Dendritic cell treated with granulocyte-macrophage colony-stimulating factor and Interleukin-4, amounts not matched to agents 40 ng/mL and 50 ng/mL, for 4 days (primary cell): ENCODE measurements at regions not wholly inside any gene's neighbourhood (a gene's known extent, or its start where the extent isn't known, plus 50 kb on each side); places are given as distances from the start of the nearest gene placed in this dataset.

Experiments used
- H3K27ac Mint-ChIP-seq: one replicate; pipeline ENCODE4 v1.8.0; 2022; ENCODE audit warnings: mild to moderate bottlenecking, mixed read lengths
- H3K27me3 Mint-ChIP-seq: one replicate; pipeline ENCODE4 v1.8.0; 2022; ENCODE audit warnings: mild to moderate bottlenecking, mixed read lengths
- H3K36me3 Mint-ChIP-seq: one replicate; pipeline ENCODE4 v1.8.0; 2022; ENCODE audit warnings: low read depth, mixed read lengths
- H3K4me1 Mint-ChIP-seq: one replicate; pipeline ENCODE4 v1.8.0; 2022; ENCODE audit warnings: low read depth, mixed read lengths
- H3K4me3 Mint-ChIP-seq: one replicate; pipeline ENCODE4 v1.8.0; 2022; ENCODE audit warnings: mild to moderate bottlenecking, moderate library complexity, mixed read lengths
- H3K9me3 Mint-ChIP-seq: one replicate; pipeline ENCODE4 v1.8.0; 2022; ENCODE audit warnings: mixed read lengths
- intact Hi-C: fragments of 100-400 bp; cut with micrococcal nuclease; formaldehyde crosslinking; loops from one replicate; pipeline ENCODE4 v1.15.0; 2022

- H3K27ac Mint-ChIP-seq: no peak overlapping the region
- H3K27me3 Mint-ChIP-seq: no peaks in the 10 kb centered on the region
- H3K4me3 Mint-ChIP-seq: no peak overlapping the region
- intact Hi-C loops: no loop called here
- no peaks in the 10 kb centered on the region for H3K4me1 Mint-ChIP-seq
- no peaks in the 10 kb centered on the region for H3K36me3 Mint-ChIP-seq
- H3K9me3 Mint-ChIP-seq: no peaks in the 10 kb centered on the region
These were observed 368.1 kb upstream of the MARCKS start for GRCh38 chr6:113488812-113489685.

GRCh38 chr6:113489952-113490746, 367.0 kb upstream of the MARCKS start:
- Mint-ChIP-seq H3K4me1 (no peaks in the 10 kb centered on the region), H3K27me3 (no peaks in the 10 kb centered on the region), H3K36me3 (no peaks in the 10 kb centered on the region), H3K9me3 (no peaks in the 10 kb centered on the region), H3K27ac (no peak overlapping the region), H3K4me3 (no peak overlapping the region)
- intact Hi-C loops: no loop called here

GRCh38 chr6:113491376-113491775, 365.8 kb upstream of the MARCKS start:
- intact Hi-C loops: no loop called here
- no peak overlapping the region for H3K4me3 Mint-ChIP-seq
- H3K27ac Mint-ChIP-seq: no peak overlapping the region
- no peaks in the 10 kb centered on the region for H3K36me3 Mint-ChIP-seq
- H3K4me1 Mint-ChIP-seq: no peaks in the 10 kb centered on the region
- no peaks in the 10 kb centered on the region for H3K9me3 Mint-ChIP-seq
- no peaks in the 10 kb centered on the region for H3K27me3 Mint-ChIP-seq

- Mint-ChIP-seq H3K9me3 (no peaks in the 10 kb centered on the region), H3K27ac (no peak overlapping the region), H3K4me3 (no peak overlapping the region), H3K27me3 (no peaks in the 10 kb centered on the region), H3K36me3 (no peaks in the 10 kb centered on the region), H3K4me1 (no peaks in the 10 kb centered on the region)
- intact Hi-C loops: no loop called here
These were observed 363.2 kb upstream of the MARCKS start for GRCh38 chr6:113493991-113494390.

GRCh38 chr6:113495521-113495920, 361.6 kb upstream of the MARCKS start:
- Mint-ChIP-seq H3K4me3 (no peak overlapping the region), H3K36me3 (no peaks in the 10 kb centered on the region), H3K9me3 (no peaks in the 10 kb centered on the region), H3K27ac (no peak overlapping the region), H3K4me1 (peaks cover 5% of the 10 kb centered on the region), H3K27me3 (no peaks in the 10 kb centered on the region)
- intact Hi-C loops: no loop called here

GRCh38 chr6:113496166-113496565, 361.0 kb upstream of the MARCKS start:
- intact Hi-C loops: no loop called here
- H3K4me1 Mint-ChIP-seq: peaks cover 5% of the 10 kb centered on the region
- no peaks in the 10 kb centered on the region for H3K9me3 Mint-ChIP-seq
- no peaks in the 10 kb centered on the region for H3K27me3 Mint-ChIP-seq
- H3K4me3 Mint-ChIP-seq: no peak overlapping the region
- H3K27ac Mint-ChIP-seq: no peak overlapping the region
- H3K36me3 Mint-ChIP-seq: no peaks in the 10 kb centered on the region

GRCh38 chr6:113500221-113500620, 356.9 kb upstream of the MARCKS start:
- Mint-ChIP-seq H3K36me3 (no peaks in the 10 kb centered on the region), H3K4me3 (no peak overlapping the region), H3K9me3 (no peaks in the 10 kb centered on the region), H3K27me3 (no peaks in the 10 kb centered on the region), H3K27ac (no peak overlapping the region), H3K4me1 (peaks cover 5% of the 10 kb centered on the region)
- intact Hi-C loops: no loop called here

GRCh38 chr6:113505084-113505699, 352.0 kb upstream of the MARCKS start:
- Mint-ChIP-seq H3K27ac (no peak overlapping the region), H3K4me1 (peaks cover 3% of the 10 kb centered on the region)

GRCh38 chr6:113508249-113508648, 348.9 kb upstream of the MARCKS start:
- Mint-ChIP-seq H3K27ac (no peak overlapping the region), H3K36me3 (no peaks in the 10 kb centered on the region), H3K4me1 (no peaks in the 10 kb centered on the region), H3K27me3 (no peaks in the 10 kb centered on the region), H3K4me3 (no peak overlapping the region), H3K9me3 (no peaks in the 10 kb centered on the region)
- intact Hi-C loops: no loop called here

More at GRCh38 chr6:113505084-113505699, 352.0 kb upstream of the MARCKS start:
- Mint-ChIP-seq H3K4me3 (no peak overlapping the region), H3K27me3 (no peaks in the 10 kb centered on the region), H3K36me3 (no peaks in the 10 kb centered on the region), H3K9me3 (no peaks in the 10 kb centered on the region)
- intact Hi-C loops: no loop called here

GRCh38 chr6:113511100-113511499, 346.0 kb upstream of the MARCKS start:
- no peak overlapping the region for H3K4me3 Mint-ChIP-seq
- no peaks in the 10 kb centered on the region for H3K27me3 Mint-ChIP-seq
- intact Hi-C loops: no loop called here
- no peaks in the 10 kb centered on the region for H3K36me3 Mint-ChIP-seq
- no peaks in the 10 kb centered on the region for H3K4me1 Mint-ChIP-seq
- no peak overlapping the region for H3K27ac Mint-ChIP-seq
- no peaks in the 10 kb centered on the region for H3K9me3 Mint-ChIP-seq

GRCh38 chr6:113512576-113512975, 344.6 kb upstream of the MARCKS start:
- no peaks in the 10 kb centered on the region for H3K4me1 Mint-ChIP-seq
- no peaks in the 10 kb centered on the region for H3K27me3 Mint-ChIP-seq
- no peaks in the 10 kb centered on the region for H3K36me3 Mint-ChIP-seq
- no peaks in the 10 kb centered on the region for H3K9me3 Mint-ChIP-seq
- H3K27ac Mint-ChIP-seq: no peak overlapping the region
- no peak overlapping the region for H3K4me3 Mint-ChIP-seq
- intact Hi-C loops: no loop called here

GRCh38 chr6:113513086-113513485, 344.1 kb upstream of the MARCKS start:
- Mint-ChIP-seq H3K27ac (no peak overlapping the region), H3K9me3 (no peaks in the 10 kb centered on the region), H3K4me1 (no peaks in the 10 kb centered on the region), H3K36me3 (no peaks in the 10 kb centered on the region), H3K4me3 (no peak overlapping the region), H3K27me3 (no peaks in the 10 kb centered on the region)
- intact Hi-C loops: no loop called here

- no peaks in the 10 kb centered on the region for H3K4me1 Mint-ChIP-seq
- no peak overlapping the region for H3K4me3 Mint-ChIP-seq
- H3K27me3 Mint-ChIP-seq: no peaks in the 10 kb centered on the region
- H3K36me3 Mint-ChIP-seq: no peaks in the 10 kb centered on the region
- intact Hi-C loops: no loop called here
- no peaks in the 10 kb centered on the region for H3K9me3 Mint-ChIP-seq
- H3K27ac Mint-ChIP-seq: no peak overlapping the region
These were observed 334.8 kb upstream of the MARCKS start for GRCh38 chr6:113522376-113522775.

GRCh38 chr6:113524826-113525225, 332.3 kb upstream of the MARCKS start:
- no peaks in the 10 kb centered on the region for H3K4me1 Mint-ChIP-seq
- no peaks in the 10 kb centered on the region for H3K9me3 Mint-ChIP-seq
- H3K27me3 Mint-ChIP-seq: no peaks in the 10 kb centered on the region
- no peak overlapping the region for H3K4me3 Mint-ChIP-seq
- no peak overlapping the region for H3K27ac Mint-ChIP-seq
- intact Hi-C loops: no loop called here
- H3K36me3 Mint-ChIP-seq: no peaks in the 10 kb centered on the region
